Omental fat pad (tissue), 3 donors: ENCODE measurements at regions not wholly inside any gene's neighbourhood (a gene's known extent, or its start where the extent isn't known, plus 50 kb on each side); places are given as distances from the start of the nearest gene placed in this dataset.

Source experiments
- ATAC-seq: fragments of 150-250 bp; one replicate; pipeline ENCODE4 v1.9.1; 2016; ENCODE audit warnings: mild to moderate bottlenecking, moderate library complexity; ENCODE audit not compliant: low FRiP score
- DNase-seq: peaks from one replicate; pipeline ENCODE4 v3.0.0-alpha.2; 2019; ENCODE audit warnings: low spot score
- TF ChIP-seq, protein P1 (sequence below), 3 donors: fragments of 450-650 bp; IDR thresholded peaks; one replicate each; pipeline ENCODE4 v1.5.1; 2016 to 2017; ENCODE audit warnings: antibody characterized with exemption in 3 of 3, mild to moderate bottlenecking in 3 of 3, moderate library complexity in 2 of 3

DNA sequence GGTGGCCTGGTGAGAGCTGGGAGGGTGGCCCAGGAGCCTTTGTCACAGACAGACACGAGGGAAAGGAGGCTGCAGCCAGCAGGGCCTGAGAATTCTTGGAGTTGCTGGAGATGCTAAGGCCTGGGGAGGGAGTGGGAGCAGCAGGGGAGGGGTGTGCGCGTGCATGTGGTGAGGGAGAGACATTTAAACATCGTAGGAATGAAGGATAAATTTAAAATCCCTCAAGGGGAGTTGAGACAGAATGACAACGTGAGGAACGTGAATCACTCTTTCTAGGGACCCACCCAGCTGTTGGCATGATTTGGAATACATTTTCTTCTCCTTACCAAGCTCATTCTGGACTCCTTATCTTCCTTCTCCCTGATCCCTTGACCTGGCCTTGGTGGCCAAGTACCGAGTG is 73.3 kb upstream of the CACNA1E start:
- TF ChIP-seq, protein P1, sequence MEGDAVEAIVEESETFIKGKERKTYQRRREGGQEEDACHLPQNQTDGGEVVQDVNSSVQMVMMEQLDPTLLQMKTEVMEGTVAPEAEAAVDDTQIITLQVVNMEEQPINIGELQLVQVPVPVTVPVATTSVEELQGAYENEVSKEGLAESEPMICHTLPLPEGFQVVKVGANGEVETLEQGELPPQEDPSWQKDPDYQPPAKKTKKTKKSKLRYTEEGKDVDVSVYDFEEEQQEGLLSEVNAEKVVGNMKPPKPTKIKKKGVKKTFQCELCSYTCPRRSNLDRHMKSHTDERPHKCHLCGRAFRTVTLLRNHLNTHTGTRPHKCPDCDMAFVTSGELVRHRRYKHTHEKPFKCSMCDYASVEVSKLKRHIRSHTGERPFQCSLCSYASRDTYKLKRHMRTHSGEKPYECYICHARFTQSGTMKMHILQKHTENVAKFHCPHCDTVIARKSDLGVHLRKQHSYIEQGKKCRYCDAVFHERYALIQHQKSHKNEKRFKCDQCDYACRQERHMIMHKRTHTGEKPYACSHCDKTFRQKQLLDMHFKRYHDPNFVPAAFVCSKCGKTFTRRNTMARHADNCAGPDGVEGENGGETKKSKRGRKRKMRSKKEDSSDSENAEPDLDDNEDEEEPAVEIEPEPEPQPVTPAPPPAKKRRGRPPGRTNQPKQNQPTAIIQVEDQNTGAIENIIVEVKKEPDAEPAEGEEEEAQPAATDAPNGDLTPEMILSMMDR (IDR thresholded peaks at IDR 0.05) = no peak
- ATAC-seq = no peak

DNA sequence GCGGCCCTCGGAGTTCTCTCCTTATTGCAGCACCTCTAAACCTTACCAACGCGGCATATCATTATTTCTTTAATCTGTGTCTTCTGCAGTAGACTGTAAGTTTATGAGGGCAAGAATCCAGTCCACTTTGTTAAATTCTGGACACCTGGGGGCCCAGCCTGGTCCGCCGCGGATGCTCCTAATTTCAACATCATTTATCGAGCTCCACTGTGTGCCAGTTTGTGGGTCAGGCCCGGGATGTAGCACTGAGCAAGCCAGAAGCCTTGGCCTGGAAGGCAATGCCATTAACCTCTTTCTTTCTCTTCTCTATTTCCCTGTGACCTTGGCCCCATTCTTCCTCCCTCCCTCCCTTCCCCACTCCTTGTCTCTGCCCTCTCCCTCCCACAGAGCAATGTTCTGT is 70.6 kb upstream of the CACNA1E start:
- TF ChIP-seq, protein P1 (IDR thresholded peaks at IDR 0.05) = no peak
- ATAC-seq = no peak
- DNase-seq = no peak

More for the DNA sequence above, 73.3 kb upstream of the CACNA1E start:
- DNase-seq = no peak

DNA sequence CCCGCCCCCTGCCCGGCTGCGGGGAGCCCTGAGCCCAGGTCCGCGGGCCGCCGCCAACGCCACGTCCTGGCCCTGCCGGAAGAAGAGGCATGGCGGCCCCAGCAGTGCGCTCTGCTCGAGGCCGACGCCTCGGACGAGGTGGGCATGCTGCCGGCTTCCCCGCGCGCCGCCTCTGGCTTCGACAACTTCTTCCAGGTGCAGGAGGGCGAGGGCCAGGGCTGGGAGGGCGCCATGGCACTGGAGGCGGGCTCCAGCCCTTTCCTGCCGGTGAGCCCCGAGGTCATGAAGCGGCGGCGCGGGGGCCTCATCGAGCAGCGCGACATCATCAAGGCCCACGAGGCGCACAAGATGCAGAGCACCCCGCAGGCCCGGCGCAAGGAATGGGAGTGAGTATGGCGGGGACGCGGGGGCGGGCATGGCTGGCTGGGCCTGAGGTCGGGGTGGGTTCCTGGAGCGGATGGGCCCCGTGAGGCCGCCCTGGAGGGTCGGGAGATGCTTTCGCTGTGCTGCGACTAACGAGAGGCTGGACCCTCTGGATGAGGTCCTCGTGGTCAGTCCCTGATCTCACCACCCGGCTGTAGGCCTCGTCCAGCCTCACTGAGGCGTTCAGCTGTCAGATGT is 70.0 kb upstream of the CACNA1E start:
- TF ChIP-seq, protein P1 (IDR thresholded peaks at IDR 0.05) = no peak
- DNase-seq = no peak

DNA sequence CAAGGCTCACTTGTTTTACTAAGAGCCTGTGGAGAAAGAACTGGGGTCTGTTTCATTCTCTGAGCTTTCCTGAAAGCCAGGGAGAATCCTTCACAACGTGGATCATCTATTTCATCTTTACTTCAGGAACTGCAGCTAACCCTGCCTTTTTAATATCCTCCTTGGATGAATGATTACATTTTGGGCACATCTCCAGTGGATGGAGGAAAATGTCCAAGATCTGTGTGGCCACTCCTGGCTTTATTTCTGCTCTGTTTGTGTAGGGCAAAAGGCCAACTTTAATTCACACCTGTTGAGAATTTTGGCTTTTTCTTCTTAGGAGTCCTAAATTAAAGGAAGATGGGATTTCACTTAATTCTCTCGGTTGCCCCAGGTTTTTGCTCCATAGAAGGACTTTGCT is 69.5 kb upstream of the CACNA1E start:
- TF ChIP-seq, protein P1 (IDR thresholded peaks at IDR 0.05) = no peak
- DNase-seq = no peak
- no peak for ATAC-seq

More for the DNA sequence above, 70.0 kb upstream of the CACNA1E start:
- ATAC-seq = no peak

DNA sequence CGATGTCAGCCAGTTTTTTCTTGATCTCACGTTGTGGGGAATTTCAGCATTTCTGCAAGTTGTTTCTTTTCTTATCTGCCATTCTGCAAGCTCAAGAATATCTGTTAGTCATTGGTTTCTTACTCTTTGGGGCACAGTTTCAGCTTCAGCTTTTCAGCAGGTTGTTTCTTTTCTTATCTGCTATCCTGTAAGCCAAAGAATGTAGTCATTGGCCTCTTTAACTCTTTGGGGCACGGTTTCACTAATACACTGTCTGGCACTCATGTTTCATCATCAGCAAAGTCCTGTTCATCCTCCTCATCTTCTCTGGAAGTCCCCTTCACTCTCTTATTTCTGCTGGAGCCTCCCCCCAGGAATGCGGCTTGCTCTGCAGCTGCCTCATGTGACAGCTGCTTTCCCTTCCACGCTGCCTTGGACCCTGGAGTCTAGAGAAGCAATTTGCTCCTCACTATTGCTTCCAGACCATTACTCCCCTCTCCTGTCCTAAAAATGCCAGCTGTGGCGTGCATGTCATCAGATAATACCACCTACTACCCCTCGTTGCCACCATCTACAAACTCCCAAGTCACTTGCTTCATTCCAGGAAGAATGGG is 67.0 kb upstream of the CACNA1E start:
- TF ChIP-seq, protein P1 (IDR thresholded peaks at IDR 0.05) = no peak
- ATAC-seq (no peak), DNase-seq (no peak)

DNA sequence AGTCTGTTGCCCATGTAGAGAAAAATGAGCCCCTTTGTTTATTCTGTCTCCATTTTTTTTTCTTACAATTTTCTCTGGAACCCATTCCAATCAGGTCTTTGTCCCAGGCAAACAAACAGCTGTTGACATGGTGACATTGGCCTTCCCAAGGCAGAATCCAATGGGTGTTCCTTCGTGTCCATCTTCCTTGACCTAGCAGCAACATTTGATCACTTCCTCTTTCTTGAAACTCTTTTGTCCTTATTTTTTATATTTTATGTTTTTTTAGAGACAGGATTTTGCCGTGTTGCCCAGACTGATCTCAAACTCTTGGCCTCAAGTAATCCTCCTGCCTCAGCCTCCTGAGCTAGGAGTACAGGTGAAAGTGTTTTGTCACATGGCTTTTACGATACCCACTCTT is 65.4 kb upstream of the CACNA1E start:
- TF ChIP-seq, protein P1 (IDR thresholded peaks at IDR 0.05) = no peak
- DNase-seq = no peak
- no peak for ATAC-seq

DNA sequence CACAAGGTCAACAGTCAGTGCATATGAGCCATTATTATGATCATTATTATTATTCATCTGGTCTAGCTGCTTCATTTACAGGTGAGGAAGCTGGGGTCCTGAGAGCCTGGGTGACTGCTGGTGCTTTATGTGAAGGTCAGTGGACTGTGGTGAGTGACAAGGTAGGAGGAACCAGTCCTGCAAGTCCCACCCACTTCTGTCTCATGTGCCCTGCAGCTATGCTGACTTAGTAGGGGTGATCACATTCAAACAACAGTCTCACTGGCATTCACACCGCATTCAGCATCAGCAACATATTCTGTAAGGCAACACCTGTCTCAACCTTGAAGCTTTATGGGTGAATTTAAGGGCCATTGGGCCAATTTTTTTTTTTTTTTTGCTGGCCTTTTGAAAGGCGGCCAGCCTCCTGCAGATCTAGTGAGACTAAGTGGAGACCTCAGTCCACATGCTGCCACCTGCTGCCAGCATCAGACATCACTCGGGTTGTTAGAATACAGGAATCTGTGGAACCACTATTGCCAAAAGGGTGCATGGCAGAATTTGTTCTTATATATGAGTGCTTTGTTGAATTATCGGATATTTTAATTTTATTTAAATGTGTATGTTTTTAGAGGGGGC is 59.9 kb upstream of the CACNA1E start:
- TF ChIP-seq, protein P1 (IDR thresholded peaks at IDR 0.05) = no peak
- ATAC-seq (no peak), DNase-seq (no peak)
